ENCODE measurements at regions not wholly inside any gene's neighbourhood (a gene's known extent, or its start where the extent isn't known, plus 50 kb on each side); places are given as distances from the start of the nearest gene placed in this dataset.
A peak's percentile ranks its signal among the peaks of the same experiment; 100 is the strongest.

GRCh38 chr18:25896956-25897355 is 193.5 kb downstream of the SS18 start:
- DNase-seq, result no peak
- peaks cover 5 to 21% (median 14%) of the 10 kb centered on the region in 5 donors for H3K27me3 Mint-ChIP-seq
- intact Hi-C loops (cut with micrococcal nuclease), result loop anchor here in 1 of 2 donors (10.0 kb wide), 1 partner anchor 1532 kb away; no protein-coding TSS in a partner anchor
- ChIA-PET POLR2A (no interaction called here), CTCF (interaction anchor here (0.7 kb wide), 1 partner anchor 65 kb away, joined by 3 read pairs; no protein-coding TSS in a partner anchor)
- no peaks in the 10 kb centered on the region for H3K9me3 ChIP-seq (ENCODE audit: control insufficient read depth in 2 of 3, low read length in 3 of 3)
- H3K4me1 ChIP-seq (ENCODE audit: control insufficient read depth in 2 of 2, insufficient read depth in 2 of 2, low read length in 2 of 2), result no peaks in the 10 kb centered on the region
- peaks cover 0 to 3% of the 10 kb centered on the region in 2 donors for H3K27me3 ChIP-seq (ENCODE audit: control insufficient read depth in 2 of 2, insufficient read depth in 2 of 2, low read length in 2 of 2)
- H3K4me1 Mint-ChIP-seq, result peaks cover 0 to 4% (median 0%) of the 10 kb centered on the region in 7 donors
- ATAC-seq, result no peak
- peaks cover 0 to under 1% (median 0%) of the 10 kb centered on the region in 5 donors for H3K36me3 Mint-ChIP-seq
- no peak overlapping the region for H3K27ac Mint-ChIP-seq
- H3K27ac ChIP-seq (ENCODE audit: low read depth, low read length), result no peak overlapping the region
- H3K36me3 ChIP-seq (ENCODE audit: control insufficient read depth in 2 of 3, insufficient read depth in 3 of 3, low read length in 3 of 3), result no peaks in the 10 kb centered on the region
- no peak overlapping the region for H3K4me3 ChIP-seq (ENCODE audit: low read length)
- peaks cover 0 to 22% (median 4%) of the 10 kb centered on the region in 11 donors for H3K9me3 Mint-ChIP-seq
- H3K4me3 Mint-ChIP-seq, result no peak overlapping the region

DNA sequence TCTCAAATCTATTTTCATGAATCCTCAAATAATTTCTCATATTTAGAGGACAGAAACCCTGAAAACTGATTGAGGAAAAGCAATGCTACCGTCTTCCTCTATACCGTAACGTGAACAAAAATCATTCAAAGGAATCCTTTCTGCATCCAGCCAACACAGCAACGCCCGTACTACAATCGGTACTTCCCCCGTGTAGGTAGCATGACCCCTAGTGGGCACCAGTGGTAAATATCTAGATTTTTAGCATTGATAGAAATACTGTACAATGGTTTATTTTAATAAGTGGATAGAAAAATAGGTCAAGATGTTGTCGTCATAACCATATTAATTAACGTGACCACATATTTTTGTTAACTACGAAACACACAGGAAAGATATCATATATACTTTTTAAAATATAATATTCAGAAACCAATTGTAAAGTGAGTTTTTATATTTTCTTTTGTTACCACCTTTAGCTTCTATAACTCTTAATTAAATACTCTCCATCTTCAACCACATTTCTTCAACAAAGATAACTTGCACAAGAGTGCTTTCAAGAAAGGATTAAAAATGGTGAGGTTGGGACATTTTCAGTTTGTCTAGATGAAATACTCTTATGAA is 194.1 kb downstream of the SS18 start:
- peaks cover 1 to 18% (median 13%) of the 10 kb centered on the region in 5 donors for H3K27me3 Mint-ChIP-seq
- ChIA-PET POLR2A (no interaction called here), CTCF (interaction anchor here (0.7 kb wide), 1 partner anchor 66 kb away, joined by 3 read pairs; no protein-coding TSS in a partner anchor)
- no peaks in the 10 kb centered on the region for H3K36me3 Mint-ChIP-seq
- no peaks in the 10 kb centered on the region for H3K36me3 ChIP-seq (ENCODE audit: control insufficient read depth in 2 of 3, insufficient read depth in 3 of 3, low read length in 3 of 3)
- H3K4me1 ChIP-seq (ENCODE audit: control insufficient read depth in 2 of 2, insufficient read depth in 2 of 2, low read length in 2 of 2), result no peaks in the 10 kb centered on the region
- H3K4me1 Mint-ChIP-seq, result peaks cover 0 to 4% (median 0%) of the 10 kb centered on the region in 7 donors
- H3K27ac Mint-ChIP-seq, result no peak overlapping the region
- H3K4me3 Mint-ChIP-seq, result no peak overlapping the region
- H3K4me3 ChIP-seq (ENCODE audit: low read length), result no peak overlapping the region
- peaks cover 0 to 19% (median 3%) of the 10 kb centered on the region in 11 donors for H3K9me3 Mint-ChIP-seq
- H3K27me3 ChIP-seq (ENCODE audit: control insufficient read depth in 2 of 2, insufficient read depth in 2 of 2, low read length in 2 of 2), result peaks cover 0 to 3% of the 10 kb centered on the region in 2 donors
- H3K27ac ChIP-seq (ENCODE audit: low read depth, low read length), result no peak overlapping the region
- H3K9me3 ChIP-seq (ENCODE audit: control insufficient read depth in 2 of 3, low read length in 3 of 3), result no peaks in the 10 kb centered on the region
- intact Hi-C loops (cut with micrococcal nuclease), result loop anchor here in 1 of 2 donors (10.0 kb wide), 1 partner anchor 1531 kb away; no protein-coding TSS in a partner anchor
- ATAC-seq, result peak; percentile 48
- peak in 3 of 9 donors; percentile 2 to 8 (median 4) for DNase-seq

DNA sequence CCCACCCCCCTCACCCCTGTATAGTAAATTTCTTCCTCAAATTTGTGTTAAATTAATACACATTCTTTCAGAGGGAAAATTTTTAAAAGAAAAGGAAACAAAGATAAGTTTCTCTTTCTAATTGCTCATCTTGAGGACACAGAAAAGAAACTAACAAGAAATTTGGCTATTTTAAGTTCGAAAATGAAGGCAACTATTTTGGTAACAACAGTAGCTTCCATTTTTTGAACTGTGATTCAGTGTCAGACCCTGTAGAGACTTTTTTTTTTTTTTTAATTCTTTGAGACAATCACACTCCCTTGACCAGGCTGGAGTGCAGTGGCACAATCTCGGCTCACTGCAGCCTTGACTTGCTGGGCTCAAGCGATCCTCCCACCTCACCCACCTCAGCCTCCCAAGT is 194.9 kb downstream of the SS18 start:
- DNase-seq (no peak), ATAC-seq (no peak)
- Mint-ChIP-seq H3K36me3 (no peaks in the 10 kb centered on the region), H3K4me1 (peaks cover 0 to 4% (median 0%) of the 10 kb centered on the region in 7 donors), H3K4me3 (no peak overlapping the region), H3K27me3 (peaks cover 0 to 15% (median 13%) of the 10 kb centered on the region in 5 donors), H3K27ac (no peak overlapping the region), H3K9me3 (peaks cover 0 to 11% (median under 1%) of the 10 kb centered on the region in 11 donors)
- ChIA-PET POLR2A (no interaction called here), CTCF (no interaction called here)
- H3K4me3 ChIP-seq (ENCODE audit: low read length), result no peak overlapping the region
- intact Hi-C loops (cut with micrococcal nuclease), result loop anchor here in 1 of 2 donors (10.0 kb wide), 1 partner anchor 1531 kb away; no protein-coding TSS in a partner anchor
- H3K9me3 ChIP-seq (ENCODE audit: control insufficient read depth in 2 of 3, low read length in 3 of 3), result no peaks in the 10 kb centered on the region
- H3K27ac ChIP-seq (ENCODE audit: low read depth, low read length), result no peak overlapping the region
- peaks cover 0 to 3% of the 10 kb centered on the region in 2 donors for H3K27me3 ChIP-seq (ENCODE audit: control insufficient read depth in 2 of 2, insufficient read depth in 2 of 2, low read length in 2 of 2)
- no peaks in the 10 kb centered on the region for H3K4me1 ChIP-seq (ENCODE audit: control insufficient read depth in 2 of 2, insufficient read depth in 2 of 2, low read length in 2 of 2)
- H3K36me3 ChIP-seq (ENCODE audit: control insufficient read depth in 2 of 3, insufficient read depth in 3 of 3, low read length in 3 of 3), result no peaks in the 10 kb centered on the region

- no peaks in the 10 kb centered on the region for H3K36me3 ChIP-seq (ENCODE audit: control insufficient read depth in 2 of 3, insufficient read depth in 3 of 3, low read length in 3 of 3)
- intact Hi-C loops (cut with micrococcal nuclease), result no loop called here
- Mint-ChIP-seq H3K4me1 (no peaks in the 10 kb centered on the region), H3K36me3 (peaks cover 0 to 8% (median 0%) of the 10 kb centered on the region in 5 donors), H3K27me3 (peaks cover 5 to 30% (median 14%) of the 10 kb centered on the region in 5 donors), H3K27ac (no peak overlapping the region), H3K4me3 (no peak overlapping the region), H3K9me3 (peaks cover 3 to 41% (median 15%) of the 10 kb centered on the region in 11 donors)
- H3K27ac ChIP-seq (ENCODE audit: low read depth, low read length), result no peak overlapping the region
- no peak overlapping the region for H3K4me3 ChIP-seq (ENCODE audit: low read length)
- peaks cover 0 to 5% (median 0%) of the 10 kb centered on the region in 3 experiments for H3K9me3 ChIP-seq (ENCODE audit: control insufficient read depth in 2 of 3, low read length in 3 of 3)
- ATAC-seq (no peak), DNase-seq (no peak)
- H3K4me1 ChIP-seq (ENCODE audit: control insufficient read depth in 2 of 2, insufficient read depth in 2 of 2, low read length in 2 of 2), result no peaks in the 10 kb centered on the region
- POLR2A ChIA-PET, result no interaction called here
- CTCF ChIA-PET, result no interaction called here
- H3K27me3 ChIP-seq (ENCODE audit: control insufficient read depth in 2 of 2, insufficient read depth in 2 of 2, low read length in 2 of 2), result no peaks in the 10 kb centered on the region
Observed at GRCh38 chr18:25886283-25886682, 204.1 kb downstream of the SS18 start.

DNA sequence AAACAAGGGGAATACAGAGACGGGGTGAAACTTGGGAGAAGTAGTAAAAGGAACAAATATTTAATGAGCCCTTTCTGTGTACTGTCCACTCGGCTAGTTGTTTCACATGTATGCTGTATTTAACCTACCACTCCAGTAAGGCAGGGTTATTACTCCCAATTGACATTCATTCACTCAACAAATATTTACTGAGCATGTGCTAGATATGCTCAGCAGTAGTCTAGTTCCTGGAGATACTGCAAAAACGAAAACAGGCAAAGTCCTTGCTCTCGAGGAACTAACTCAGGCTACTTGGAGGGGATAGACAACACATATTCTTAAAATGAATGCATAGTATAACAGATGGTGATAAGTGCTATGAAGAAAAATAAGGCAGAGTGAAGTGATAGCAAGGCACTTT is 207.3 kb downstream of the SS18 start:
- intact Hi-C loops (cut with micrococcal nuclease), result no loop called here
- no peak overlapping the region for H3K4me3 Mint-ChIP-seq
- Histone ChIP-seq H3K4me1 (ENCODE audit: control insufficient read depth in 2 of 2, insufficient read depth in 2 of 2, low read length in 2 of 2) (no peaks in the 10 kb centered on the region), H3K9me3 (ENCODE audit: control insufficient read depth in 2 of 3, low read length in 3 of 3) (peaks cover 0 to 5% (median 0%) of the 10 kb centered on the region in 3 experiments), H3K4me3 (ENCODE audit: low read length) (no peak overlapping the region), H3K36me3 (ENCODE audit: control insufficient read depth in 2 of 3, insufficient read depth in 3 of 3, low read length in 3 of 3) (no peaks in the 10 kb centered on the region), H3K27ac (ENCODE audit: low read depth, low read length) (no peak overlapping the region), H3K27me3 (ENCODE audit: control insufficient read depth in 2 of 2, insufficient read depth in 2 of 2, low read length in 2 of 2) (no peaks in the 10 kb centered on the region)
- no peaks in the 10 kb centered on the region for H3K4me1 Mint-ChIP-seq
- ChIA-PET POLR2A (no interaction called here), CTCF (no interaction called here)
- DNase-seq (no peak), ATAC-seq (no peak)
- H3K27ac Mint-ChIP-seq, result no peak overlapping the region
- peaks cover 6 to 42% (median 21%) of the 10 kb centered on the region in 5 donors for H3K27me3 Mint-ChIP-seq
- H3K9me3 Mint-ChIP-seq, result peaks cover 3 to 37% (median 14%) of the 10 kb centered on the region in 11 donors
- H3K36me3 Mint-ChIP-seq, result peaks cover 0 to 8% (median 0%) of the 10 kb centered on the region in 5 donors

DNA sequence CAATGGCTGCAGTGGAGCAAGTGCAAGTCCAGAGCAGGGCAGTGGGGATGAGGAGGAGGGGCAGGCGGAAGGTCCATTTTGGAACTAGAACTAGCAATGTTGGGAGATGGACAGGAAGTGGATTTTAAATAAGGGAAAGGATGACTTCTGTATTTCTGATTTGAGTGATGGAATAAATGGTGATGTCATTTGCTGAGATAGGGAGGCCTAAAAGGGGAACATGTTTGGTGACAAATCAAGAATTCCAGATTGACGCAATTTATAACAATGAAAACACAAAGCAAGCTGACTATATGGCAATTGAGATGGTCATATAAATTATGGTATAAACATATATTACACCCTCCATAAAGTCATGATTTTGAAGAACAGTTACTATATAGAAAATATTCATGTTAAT is 209.3 kb downstream of the SS18 start:
- Histone ChIP-seq H3K27me3 (ENCODE audit: control insufficient read depth in 2 of 2, insufficient read depth in 2 of 2, low read length in 2 of 2) (no peaks in the 10 kb centered on the region), H3K4me3 (ENCODE audit: low read length) (no peak overlapping the region), H3K9me3 (ENCODE audit: control insufficient read depth in 2 of 3, low read length in 3 of 3) (peaks cover 0 to 5% (median 0%) of the 10 kb centered on the region in 3 experiments), H3K27ac (ENCODE audit: low read depth, low read length) (no peak overlapping the region), H3K36me3 (ENCODE audit: control insufficient read depth in 2 of 3, insufficient read depth in 3 of 3, low read length in 3 of 3) (no peaks in the 10 kb centered on the region), H3K4me1 (ENCODE audit: control insufficient read depth in 2 of 2, insufficient read depth in 2 of 2, low read length in 2 of 2) (no peaks in the 10 kb centered on the region)
- no peak for ATAC-seq
- Mint-ChIP-seq H3K4me3 (no peak overlapping the region), H3K27me3 (peaks cover 9 to 38% (median 28%) of the 10 kb centered on the region in 5 donors), H3K9me3 (peaks cover 1 to 17% (median 4%) of the 10 kb centered on the region in 11 donors), H3K27ac (no peak overlapping the region), H3K36me3 (peaks cover 0 to 2% (median 0%) of the 10 kb centered on the region in 5 donors), H3K4me1 (no peaks in the 10 kb centered on the region)
- POLR2A ChIA-PET, result no interaction called here
- no peak for DNase-seq
- intact Hi-C loops (cut with micrococcal nuclease), result no loop called here
- CTCF ChIA-PET, result no interaction called here

- no peak overlapping the region for H3K27ac Mint-ChIP-seq
- Histone ChIP-seq H3K4me1 (ENCODE audit: control insufficient read depth in 2 of 2, insufficient read depth in 2 of 2, low read length in 2 of 2) (no peaks in the 10 kb centered on the region), H3K9me3 (ENCODE audit: control insufficient read depth in 2 of 3, low read length in 3 of 3) (peaks cover 0 to under 1% (median 0%) of the 10 kb centered on the region in 3 experiments), H3K4me3 (ENCODE audit: low read length) (no peak overlapping the region), H3K36me3 (ENCODE audit: control insufficient read depth in 2 of 3, insufficient read depth in 3 of 3, low read length in 3 of 3) (no peaks in the 10 kb centered on the region), H3K27me3 (ENCODE audit: control insufficient read depth in 2 of 2, insufficient read depth in 2 of 2, low read length in 2 of 2) (no peaks in the 10 kb centered on the region), H3K27ac (ENCODE audit: low read depth, low read length) (no peak overlapping the region)
- ATAC-seq, result no peak
- ChIA-PET CTCF (no interaction called here), POLR2A (no interaction called here)
- DNase-seq, result no peak
- no peaks in the 10 kb centered on the region for H3K4me1 Mint-ChIP-seq
- intact Hi-C loops (cut with micrococcal nuclease), result no loop called here
- no peaks in the 10 kb centered on the region for H3K36me3 Mint-ChIP-seq
- peaks cover 9 to 41% (median 31%) of the 10 kb centered on the region in 5 donors for H3K27me3 Mint-ChIP-seq
- H3K9me3 Mint-ChIP-seq, result peaks cover 0 to 11% (median 1%) of the 10 kb centered on the region in 11 donors
- no peak overlapping the region for H3K4me3 Mint-ChIP-seq
Observed at GRCh38 chr18:25880441-25880840, 210.0 kb downstream of the SS18 start.

All from naive thymus-derived CD4-positive, alpha-beta T cell (primary cell).